Lower leg skin (tissue), 4 donors: ENCODE measurements at regions not wholly inside any gene's neighbourhood (a gene's known extent, or its start where the extent isn't known, plus 50 kb on each side); places are given as distances from the start of the nearest gene placed in this dataset.
A peak's percentile ranks its signal among the peaks of the same experiment; 100 is the strongest.

ENCODE experiments used
- DNase-seq, 2 donors: peaks; one replicate each; pipeline ENCODE4 v3.0.0-alpha.2; 2019; ENCODE audit warnings: low spot score in 2 of 2
- H3K4me3 ChIP-seq: fragments of 200-600 bp; sonication (generic); 2 replicates; pipeline ENCODE4 v1.5.1; 2017; ENCODE audit warnings: mild to moderate bottlenecking, low read depth; ENCODE audit not compliant: poor library complexity, severe bottlenecking
- CTCF ChIP-seq, 3 donors: fragments of 450-650 bp; IDR thresholded peaks; one replicate each; pipeline ENCODE4 v1.5.1; 2016; ENCODE audit warnings: antibody characterized with exemption in 3 of 3, mild to moderate bottlenecking in 3 of 3, moderate library complexity in 2 of 3
- POLR2A ChIP-seq, 2 donors: fragments of 450-650 bp; IDR thresholded peaks; one replicate each; pipeline ENCODE4 v1.6.1; 2016 to 2017; ENCODE audit warnings: antibody characterized with exemption in 2 of 2, mild to moderate bottlenecking in 1 of 2, moderate library complexity in 1 of 2
- WGBS, 2 donors: methylation state at CpG; one replicate each; pipeline ENCODE4 v1.1.5; 2018; 5-methylcytosine and 5-hydroxymethylcytosine counted together
- intact Hi-C: fragments of 100-400 bp; cut with DNase I; formaldehyde crosslinking; loops from one replicate; pipeline ENCODE4 v1.15.0; 2023; ENCODE audit warnings: low total_unique reads

- intact Hi-C loops = no loop called here
- no peak for TF ChIP-seq POLR2A (IDR thresholded peaks at IDR 0.05)
- no peak for TF ChIP-seq CTCF (IDR thresholded peaks at IDR 0.05)
- H3K4me3 ChIP-seq = no peak overlapping the region
- no peak for DNase-seq
- WGBS, 2 donors = 34 to 53% methylated on average over 6 of the region's 6 CpGs
Measured at GRCh38 chr10:124250506-124250905, 157.1 kb upstream of the CHST15 start.

GRCh38 chr10:124249812-124250432 lies 156.5 kb upstream of the CHST15 start:
- intact Hi-C loops = no loop called here
- WGBS, 2 donors = 84 to 90% methylated on average over 8 of the region's 8 CpGs
- DNase-seq = peak in 1 of 2 donors; percentile 79
- no peak overlapping the region for H3K4me3 ChIP-seq
- TF ChIP-seq POLR2A (IDR thresholded peaks at IDR 0.05) = no peak
- TF ChIP-seq CTCF (IDR thresholded peaks at IDR 0.05) = no peak

GRCh38 chr10:124249196-124249595 lies 155.8 kb upstream of the CHST15 start:
- peak in 1 of 2 donors; percentile 34 for DNase-seq

GRCh38 chr10:124248056-124249045 lies 155.0 kb upstream of the CHST15 start:
- 84 to 87% methylated on average over 18 of the region's 18 CpGs for WGBS, 2 donors
- DNase-seq = peak in 1 of 2 donors; percentile 82
- intact Hi-C loops = no loop called here
- TF ChIP-seq CTCF (IDR thresholded peaks at IDR 0.05) (no peak), POLR2A (IDR thresholded peaks at IDR 0.05) (no peak)
- no peak overlapping the region for H3K4me3 ChIP-seq

More at GRCh38 chr10:124249196-124249595, 155.8 kb upstream of the CHST15 start:
- intact Hi-C loops = no loop called here
- no peak overlapping the region for H3K4me3 ChIP-seq
- TF ChIP-seq CTCF (IDR thresholded peaks at IDR 0.05) (no peak), POLR2A (IDR thresholded peaks at IDR 0.05) (no peak)
- 78 to 80% methylated on average over 6 of the region's 6 CpGs for WGBS, 2 donors

- TF ChIP-seq POLR2A (IDR thresholded peaks at IDR 0.05) (no peak), CTCF (IDR thresholded peaks at IDR 0.05) (no peak)
- DNase-seq = peak in 1 of 2 donors; percentile 82
- WGBS, 2 donors = 78 to 95% methylated on average over 7 to 11 of the region's 11 CpGs
- no peak overlapping the region for H3K4me3 ChIP-seq
- intact Hi-C loops = no loop called here
Measured at GRCh38 chr10:124245806-124246440, 152.5 kb upstream of the CHST15 start.
